ENCODE measurements at regions not wholly inside any gene's neighbourhood (a gene's known extent, or its start where the extent isn't known, plus 50 kb on each side); places are given as distances from the start of the nearest gene placed in this dataset.
A peak's percentile ranks its signal among the peaks of the same experiment; 100 is the strongest.

DNA sequence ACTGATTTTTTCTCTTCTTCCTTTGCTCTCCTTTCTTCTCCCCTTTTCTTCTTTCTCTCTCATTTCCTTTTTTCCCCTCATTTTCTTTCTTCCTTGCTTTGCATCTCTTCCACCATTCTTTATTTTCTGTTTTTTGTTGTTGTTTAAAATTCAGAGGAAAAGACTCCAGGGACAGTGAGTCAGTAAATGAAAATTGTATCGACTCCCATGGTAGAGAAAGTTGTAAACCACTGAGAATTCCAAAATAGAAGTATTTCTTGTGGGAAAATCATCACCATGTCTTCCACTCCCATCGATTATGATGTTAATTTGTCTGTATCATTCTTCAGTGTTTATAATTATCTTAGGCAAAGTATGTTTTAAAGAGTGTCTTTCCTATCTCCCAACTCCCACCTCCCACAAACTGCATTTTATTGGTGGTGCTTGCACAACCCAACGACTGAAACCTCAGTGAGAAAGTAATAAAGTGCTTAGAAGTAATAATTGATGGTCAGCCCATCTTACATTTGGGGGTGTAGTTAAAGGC, 134.3 kb downstream of the IRS1 start:
- intact Hi-C loops (cut with DNase I; ENCODE audit: low total_unique reads) = no loop called here
- TF ChIP-seq CTCF (IDR thresholded peaks at IDR 0.05) = no peak
- Histone ChIP-seq H3K9me3 (no peaks in the 10 kb centered on the region), H3K4me1 (peaks cover 0 to 43% (median 24%) of the 10 kb centered on the region in 4 donors), H3K36me3 (no peaks in the 10 kb centered on the region), H3K4me3 (no peak overlapping the region), H3K27ac (no peak overlapping the region), H3K27me3 (no peaks in the 10 kb centered on the region)
- no peak for DNase-seq

GRCh38 chr2:226664661-226665060, 135.0 kb downstream of the IRS1 start:
- no peaks in the 10 kb centered on the region for H3K9me3 ChIP-seq
- H3K27me3 ChIP-seq = no peaks in the 10 kb centered on the region
- DNase-seq = no peak
- peak overlapping the region; percentile 1 to 67 for H3K27ac ChIP-seq
- peaks cover 0 to 50% (median 29%) of the 10 kb centered on the region in 4 donors for H3K4me1 ChIP-seq
- H3K36me3 ChIP-seq = no peaks in the 10 kb centered on the region
- no peak overlapping the region for H3K4me3 ChIP-seq
- intact Hi-C loops (cut with DNase I; ENCODE audit: low total_unique reads) = loop anchor here (5.0 kb wide), 1 partner anchor 128 kb away; no protein-coding TSS in a partner anchor
- TF ChIP-seq CTCF (IDR thresholded peaks at IDR 0.05) = no peak

DNA sequence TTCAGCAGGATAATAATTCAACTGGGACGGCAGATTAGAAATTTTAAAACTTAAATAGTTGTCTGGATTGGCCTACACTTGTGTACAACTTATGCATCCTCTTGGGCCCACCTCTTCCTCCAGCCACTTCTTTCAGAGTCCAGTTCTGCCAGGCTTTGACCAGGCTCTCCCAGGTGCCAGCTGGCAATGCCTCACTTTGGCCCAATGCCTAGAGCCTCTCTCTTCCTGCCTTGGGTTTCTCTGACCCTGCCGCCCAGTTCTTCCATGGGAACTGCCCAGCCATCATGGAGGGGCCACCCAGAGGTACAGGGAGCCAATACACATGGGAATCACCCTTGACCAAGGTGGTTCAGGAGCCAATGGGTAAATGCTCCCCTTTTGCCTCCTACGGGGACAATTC, 135.5 kb downstream of the IRS1 start:
- intact Hi-C loops (cut with DNase I; ENCODE audit: low total_unique reads) = loop anchor here (5.0 kb wide), 1 partner anchor 128 kb away; no protein-coding TSS in a partner anchor
- H3K36me3 ChIP-seq = no peaks in the 10 kb centered on the region
- TF ChIP-seq CTCF (IDR thresholded peaks at IDR 0.05) = no peak
- peak overlapping the region; percentile 1 to 67 for H3K27ac ChIP-seq
- H3K4me3 ChIP-seq = no peak overlapping the region
- peaks cover 0 to 55% (median 31%) of the 10 kb centered on the region in 4 donors for H3K4me1 ChIP-seq
- no peaks in the 10 kb centered on the region for H3K9me3 ChIP-seq
- no peaks in the 10 kb centered on the region for H3K27me3 ChIP-seq
- peak in 1 of 2 donors; percentile 83 for DNase-seq

- no peak for DNase-seq
- Histone ChIP-seq H3K36me3 (no peaks in the 10 kb centered on the region), H3K4me3 (no peak overlapping the region), H3K9me3 (no peaks in the 10 kb centered on the region), H3K4me1 (peaks cover 0 to 63% (median 35%) of the 10 kb centered on the region in 4 donors), H3K27ac (peak overlapping the region; percentile 45 to 70), H3K27me3 (no peaks in the 10 kb centered on the region)
- intact Hi-C loops (cut with DNase I; ENCODE audit: low total_unique reads) = loop anchor here (5.0 kb wide), 1 partner anchor 130 kb away; no protein-coding TSS in a partner anchor
- TF ChIP-seq CTCF (IDR thresholded peaks at IDR 0.05) = no peak
Measured at GRCh38 chr2:226661789-226662545, 137.7 kb downstream of the IRS1 start.

- intact Hi-C loops (cut with DNase I; ENCODE audit: low total_unique reads) = loop anchor here (5.0 kb wide), 1 partner anchor 132 kb away; no protein-coding TSS in a partner anchor
- Histone ChIP-seq H3K4me3 (no peak overlapping the region), H3K27me3 (no peaks in the 10 kb centered on the region), H3K9me3 (no peaks in the 10 kb centered on the region), H3K4me1 (peaks cover 0 to 70% (median 37%) of the 10 kb centered on the region in 4 donors), H3K27ac (peak overlapping the region; percentile 59 to 66), H3K36me3 (no peaks in the 10 kb centered on the region)
- TF ChIP-seq CTCF (IDR thresholded peaks at IDR 0.05) = no peak
- DNase-seq = peak; percentile 88 to 89
Measured at GRCh38 chr2:226660526-226660925, 139.1 kb downstream of the IRS1 start.
